ENCODE measurements at regions not wholly inside any gene's neighbourhood (a gene's known extent, or its start where the extent isn't known, plus 50 kb on each side); places are given as distances from the start of the nearest gene placed in this dataset.
"Not testable (repeated sequence)": the region's sequence is repeated elsewhere in the genome, so short reads cannot be mapped to it uniquely, and the experiment has no call there.

GRCh38 chr13:89514534-89515312 is 1832.8 kb upstream of the MIR17HG start:
- DNase-seq: no peak
- TF ChIP-seq GATA1 (IDR thresholded peaks at IDR 0.05; ENCODE audit: low read depth, low read length): no peak
- TF ChIP-seq POLR2A (IDR thresholded peaks at IDR 0.05; ENCODE audit: low read length): no peak

GRCh38 chr13:89515948-89516347 is 1831.5 kb upstream of the MIR17HG start:
- DNase-seq: no peak
- TF ChIP-seq POLR2A (IDR thresholded peaks at IDR 0.05; ENCODE audit: low read length): no peak
- no peak for TF ChIP-seq GATA1 (IDR thresholded peaks at IDR 0.05; ENCODE audit: low read depth, low read length)

DNA sequence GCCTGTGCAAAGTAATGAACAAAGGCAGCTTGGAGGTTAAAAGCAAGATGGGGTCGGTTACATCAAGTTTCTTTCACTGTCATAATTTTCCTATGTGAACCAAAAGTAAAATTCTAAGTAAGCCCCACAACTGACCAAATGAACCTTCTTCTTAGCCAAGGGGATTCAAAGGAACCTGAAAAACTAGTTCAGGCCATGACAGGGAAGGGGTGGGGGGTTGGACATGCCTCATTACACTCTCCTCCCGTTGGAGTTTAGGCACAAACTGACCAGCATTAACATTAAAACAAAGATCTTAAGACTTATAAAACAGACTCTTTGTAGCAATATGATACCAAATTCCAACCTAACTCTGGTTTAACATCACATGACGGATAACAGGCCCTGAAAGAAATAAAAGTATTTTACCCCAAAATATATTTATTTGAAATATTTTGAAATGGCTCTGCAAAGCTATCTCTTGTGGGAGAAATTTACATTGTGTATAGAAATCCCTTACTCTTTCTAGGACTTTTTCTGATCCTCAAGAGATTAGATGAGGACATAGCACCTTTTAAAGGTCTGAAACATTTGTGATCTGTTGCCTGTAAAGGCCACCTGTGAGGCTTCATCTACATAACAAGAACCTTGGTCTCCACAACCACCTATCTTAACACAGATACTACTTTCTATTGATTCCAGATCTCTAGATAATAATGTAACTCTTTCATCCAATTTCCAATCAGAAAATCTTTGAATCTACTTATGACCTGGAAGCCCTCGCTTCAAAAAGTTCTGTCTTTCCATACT is 1829.0 kb upstream of the MIR17HG start:
- DNase-seq: no peak
- TF ChIP-seq GATA1 (IDR thresholded peaks at IDR 0.05; ENCODE audit: low read depth, low read length): no peak
- no peak for TF ChIP-seq POLR2A (IDR thresholded peaks at IDR 0.05; ENCODE audit: low read length)

- no peak for DNase-seq
- no peak for TF ChIP-seq POLR2A (IDR thresholded peaks at IDR 0.05; ENCODE audit: low read length)
- TF ChIP-seq GATA1 (IDR thresholded peaks at IDR 0.05; ENCODE audit: low read depth, low read length): no peak
Measured at GRCh38 chr13:89520468-89520867, 1827.0 kb upstream of the MIR17HG start.

DNA sequence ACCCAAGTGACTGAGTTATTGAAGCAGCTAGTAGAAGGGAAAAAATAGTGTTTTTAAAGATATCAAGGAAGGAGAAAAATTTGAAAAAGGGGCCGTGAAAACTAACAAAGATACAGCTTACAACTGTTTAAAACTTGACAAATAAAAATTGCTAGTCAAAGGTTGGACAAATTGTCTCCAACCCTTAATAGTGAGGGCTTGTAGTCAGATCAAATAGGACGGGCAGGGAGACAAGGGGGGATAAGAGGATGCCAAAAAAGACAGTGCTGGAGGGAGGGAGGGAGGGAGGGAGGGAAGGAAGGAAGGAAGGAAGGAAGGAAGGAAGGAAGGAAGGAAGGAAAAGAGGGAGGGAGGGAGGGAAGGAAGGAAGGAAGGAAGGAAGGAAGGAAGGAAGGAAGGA is 1825.8 kb upstream of the MIR17HG start:
- not testable (repeated sequence) for DNase-seq

GRCh38 chr13:89541091-89542030 is 1806.1 kb upstream of the MIR17HG start:
- TF ChIP-seq GATA1 (IDR thresholded peaks at IDR 0.05; ENCODE audit: low read depth, low read length): no peak
- TF ChIP-seq POLR2A (IDR thresholded peaks at IDR 0.05; ENCODE audit: low read length): no peak
- DNase-seq: no peak

DNA sequence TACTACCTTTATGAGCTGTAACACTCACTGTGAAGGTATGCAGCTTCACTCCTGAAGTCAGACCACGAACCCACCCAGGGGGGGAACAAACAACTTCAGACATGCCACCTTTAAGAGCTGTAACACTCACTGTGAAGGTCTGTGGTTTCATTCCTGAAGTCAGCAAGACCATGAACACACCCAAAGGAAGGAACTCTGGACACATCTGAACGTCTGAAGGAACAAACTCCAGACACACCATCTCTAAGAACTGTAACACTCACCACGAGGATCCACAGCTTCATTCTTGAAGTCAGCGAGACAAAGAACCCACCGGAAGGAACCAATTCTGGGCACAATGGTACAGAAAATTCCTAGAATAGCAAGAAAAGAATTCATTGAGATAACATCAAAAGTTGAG is 1796.5 kb upstream of the MIR17HG start:
- TF ChIP-seq POLR2A (IDR thresholded peaks at IDR 0.05; ENCODE audit: low read length): no peak
- TF ChIP-seq GATA1 (IDR thresholded peaks at IDR 0.05; ENCODE audit: low read depth, low read length): no peak
- no peak for DNase-seq

DNA sequence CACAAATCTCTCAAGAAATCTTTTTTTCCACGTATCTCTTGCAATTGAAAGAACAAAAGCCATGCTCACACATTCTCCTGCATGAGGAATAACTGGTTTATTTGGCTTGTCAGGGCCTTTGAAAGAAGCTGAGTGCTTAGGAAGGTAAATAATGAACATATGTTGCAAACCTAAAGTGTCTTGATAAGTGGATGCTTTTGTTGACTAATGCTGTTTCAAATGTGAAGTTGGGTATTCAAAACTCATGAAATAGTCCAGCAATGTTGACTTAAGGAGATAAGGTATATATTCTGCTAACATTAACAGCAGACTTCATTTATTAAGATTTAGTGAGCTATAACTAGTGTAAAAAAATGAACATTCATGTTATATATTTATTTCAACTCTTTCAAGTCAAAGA is 1792.7 kb upstream of the MIR17HG start:
- no peak for DNase-seq
- TF ChIP-seq POLR2A (IDR thresholded peaks at IDR 0.05; ENCODE audit: low read length): no peak
- TF ChIP-seq GATA1 (IDR thresholded peaks at IDR 0.05; ENCODE audit: low read depth, low read length): no peak

DNA sequence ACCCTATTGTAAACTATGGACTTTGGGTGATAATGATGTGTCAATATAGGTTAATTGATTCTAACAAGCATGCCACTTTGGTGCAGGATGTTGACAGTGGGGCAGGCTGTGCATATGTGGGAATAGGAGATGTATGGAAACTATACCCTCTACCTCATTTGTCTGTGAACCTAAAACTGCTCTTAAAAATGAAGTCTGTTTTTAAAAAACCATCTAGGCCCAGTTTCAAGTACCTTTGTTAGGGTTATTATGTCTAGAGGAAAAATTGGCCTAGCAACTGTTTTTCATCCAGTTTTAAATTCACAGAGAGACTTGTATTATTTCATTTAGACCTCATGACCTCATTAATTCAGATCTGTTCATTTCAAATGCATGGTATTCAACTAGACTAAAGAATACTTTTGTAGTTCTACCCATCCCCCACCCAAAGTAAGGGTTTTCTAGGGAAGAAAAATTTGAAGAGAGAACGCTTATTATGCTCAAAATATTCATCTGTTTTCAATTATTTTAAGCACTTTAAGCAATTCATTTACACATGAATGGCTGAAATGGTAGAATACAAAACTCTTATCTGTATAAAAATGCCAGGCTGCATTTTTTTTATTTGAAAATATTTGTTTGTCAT is 1781.9 kb upstream of the MIR17HG start:
- TF ChIP-seq GATA1 (IDR thresholded peaks at IDR 0.05; ENCODE audit: low read depth, low read length): no peak
- TF ChIP-seq POLR2A (IDR thresholded peaks at IDR 0.05; ENCODE audit: low read length): no peak
- no peak for DNase-seq

GRCh38 chr13:89567025-89567424 is 1780.5 kb upstream of the MIR17HG start:
- no peak for DNase-seq
- TF ChIP-seq POLR2A (IDR thresholded peaks at IDR 0.05; ENCODE audit: low read length) (no peak), GATA1 (IDR thresholded peaks at IDR 0.05; ENCODE audit: low read depth, low read length) (no peak)

DNA sequence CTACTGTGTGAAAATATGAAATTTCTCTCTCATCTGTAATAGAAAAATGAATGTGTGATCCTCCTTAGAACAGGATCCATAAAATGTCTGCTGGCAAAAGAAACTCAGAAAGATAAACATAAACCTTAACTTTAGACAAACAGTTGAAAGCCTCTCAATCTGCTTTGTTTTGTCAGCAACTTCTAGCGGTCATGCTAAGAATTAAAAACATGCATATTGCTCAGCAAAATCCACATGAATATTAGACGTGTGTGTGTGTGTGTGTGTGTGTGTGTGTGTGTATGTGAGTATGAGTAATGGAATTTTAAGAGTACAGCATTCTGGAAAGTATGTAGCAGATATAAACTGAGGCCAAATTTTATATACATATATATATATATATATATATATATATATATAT is 1779.2 kb upstream of the MIR17HG start:
- TF ChIP-seq POLR2A (IDR thresholded peaks at IDR 0.05; ENCODE audit: low read length) (no peak), GATA1 (IDR thresholded peaks at IDR 0.05; ENCODE audit: low read depth, low read length) (no peak)
- no peak for DNase-seq

DNA sequence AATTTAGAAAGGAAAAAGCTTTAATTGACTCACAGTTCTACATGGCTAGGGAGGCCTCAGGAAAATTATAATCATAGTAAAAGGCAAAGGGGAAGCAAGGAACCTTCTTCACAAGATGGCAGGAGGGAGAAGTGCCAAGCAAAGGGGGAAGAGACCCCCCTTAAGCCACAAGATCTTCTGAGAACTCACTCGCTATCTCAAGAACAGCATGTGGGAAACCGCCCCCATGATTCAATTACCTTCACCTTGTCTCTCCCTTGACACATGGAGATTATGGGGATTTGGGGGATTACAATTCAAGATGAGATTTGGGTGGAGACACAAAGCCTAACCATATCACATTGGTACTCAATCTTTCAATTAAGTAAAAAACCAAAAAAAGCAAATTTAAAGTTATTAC is 1778.7 kb upstream of the MIR17HG start:
- TF ChIP-seq GATA1 (IDR thresholded peaks at IDR 0.05; ENCODE audit: low read depth, low read length): no peak
- TF ChIP-seq POLR2A (IDR thresholded peaks at IDR 0.05; ENCODE audit: low read length): no peak
- DNase-seq: no peak

DNA sequence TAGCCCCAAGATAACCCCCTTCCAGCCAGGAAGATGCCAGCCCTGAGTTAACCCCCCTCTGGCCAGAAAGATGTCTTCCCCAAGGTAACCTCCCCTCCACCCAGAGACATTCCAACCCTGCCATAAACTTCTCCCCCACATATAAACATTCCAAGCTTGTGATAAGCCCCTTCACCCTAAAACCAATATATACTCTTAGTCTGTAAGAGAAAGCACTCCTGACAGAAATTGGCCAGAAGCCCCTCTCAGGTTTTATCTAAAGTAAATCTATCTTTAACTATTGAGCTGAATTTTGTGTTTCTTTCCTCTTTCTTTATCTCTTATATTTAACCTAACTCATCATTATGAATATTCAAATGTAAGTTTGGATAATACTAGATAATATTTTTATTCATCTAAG is 1775.8 kb upstream of the MIR17HG start:
- TF ChIP-seq GATA1 (IDR thresholded peaks at IDR 0.05; ENCODE audit: low read depth, low read length): no peak
- TF ChIP-seq POLR2A (IDR thresholded peaks at IDR 0.05; ENCODE audit: low read length): no peak
- no peak for DNase-seq

Data from erythroblast (primary cell).